GM23338 (cell line): ENCODE measurements at regions not wholly inside any gene's neighbourhood (a gene's known extent, or its start where the extent isn't known, plus 50 kb on each side); places are given as distances from the start of the nearest gene placed in this dataset.

Experiments
- ATAC-seq: fragments of 200-7000 bp; cut with Tn5 transposase; 3 replicates; pipeline ENCODE4 v1.9.1; 2020
- DNase-seq: peaks from one replicate; pipeline ENCODE4 v3.0.0-alpha.2; 2015; ENCODE audit warnings: low spot score
- H2AFZ ChIP-seq: fragments of 200-600 bp; sonication (generic); 2 replicates; pipeline ENCODE4 v1.8.0; 2016; ENCODE audit warnings: antibody characterized with exemption, mild to moderate bottlenecking, moderate library complexity
- H3F3A ChIP-seq: fragments of 200-600 bp; sonication (generic); replicated peaks from 2 replicates; pipeline ENCODE4 v1.8.0; 2017; ENCODE audit warnings: antibody characterized with exemption, mixed run types, low read depth
- H3K27ac ChIP-seq: fragments of 200-600 bp; sonication (generic); 2 replicates; pipeline ENCODE4 v1.6.1; 2016; ENCODE audit warnings: low read depth
- H3K27me3 ChIP-seq: fragments of 200-600 bp; sonication (generic); 2 replicates; pipeline ENCODE4 v1.8.0; 2016; ENCODE audit warnings: mild to moderate bottlenecking, mixed run types, moderate library complexity; ENCODE audit not compliant: insufficient read depth
- H3K36me3 ChIP-seq: fragments of 200-600 bp; sonication (generic); 2 replicates; pipeline ENCODE4 v1.8.0; 2016; ENCODE audit warnings: mild to moderate bottlenecking; ENCODE audit not compliant: insufficient read depth
- H3K4me1 ChIP-seq: fragments of 200-600 bp; sonication (generic); 2 replicates; pipeline ENCODE4 v1.8.0; 2016; ENCODE audit warnings: mild to moderate bottlenecking, moderate library complexity; ENCODE audit not compliant: insufficient read depth
- H3K4me2 ChIP-seq: fragments of 200-600 bp; sonication (generic); 2 replicates; pipeline ENCODE4 v1.7.1; 2017; ENCODE audit warnings: mixed run types
- H3K4me3 ChIP-seq: fragments of 200-600 bp; sonication (generic); 2 replicates; pipeline ENCODE4 v1.6.1; 2016; ENCODE audit warnings: mixed run types
- H3K79me2 ChIP-seq: fragments of 200-600 bp; sonication (generic); replicated peaks from 2 replicates; pipeline ENCODE4 v1.8.0; 2017; ENCODE audit warnings: mild to moderate bottlenecking; ENCODE audit not compliant: insufficient read depth
- H3K9me2 ChIP-seq: fragments of 200-600 bp; sonication (generic); 2 replicates; pipeline ENCODE4 v1.8.0; 2017; ENCODE audit not compliant: insufficient read depth
- H4K20me1 ChIP-seq: fragments of 200-600 bp; sonication (generic); replicated peaks from 2 replicates; pipeline ENCODE4 v1.8.0; 2017; ENCODE audit warnings: mild to moderate bottlenecking; ENCODE audit not compliant: insufficient read depth
- H3K27ac Mint-ChIP-seq: 2 replicates; pipeline ENCODE4 v1.8.0; 2020; ENCODE audit warnings: inconsistent platforms, mild to moderate bottlenecking, moderate library complexity, mixed read lengths
- H3K27me3 Mint-ChIP-seq: 3 replicates; pipeline ENCODE4 v1.8.0; 2022; ENCODE audit warnings: low read depth, mild to moderate bottlenecking, moderate library complexity, mixed read lengths, inconsistent platforms; ENCODE audit not compliant: insufficient read depth, poor library complexity
- H3K36me3 Mint-ChIP-seq: 3 replicates; pipeline ENCODE4 v1.8.0; 2021; ENCODE audit warnings: low read depth, mild to moderate bottlenecking, inconsistent platforms, moderate library complexity, mixed read lengths
- H3K4me1 Mint-ChIP-seq: 3 replicates; pipeline ENCODE4 v1.8.0; 2020; ENCODE audit warnings: mild to moderate bottlenecking, inconsistent platforms, mixed read lengths
- H3K4me3 Mint-ChIP-seq: 3 replicates; pipeline ENCODE4 v1.8.0; 2021; ENCODE audit warnings: moderate library complexity, mild to moderate bottlenecking, inconsistent platforms, mixed read lengths
- H3K9me3 Mint-ChIP-seq: 3 replicates; pipeline ENCODE4 v1.8.0; 2020; ENCODE audit warnings: moderate library complexity, mild to moderate bottlenecking, inconsistent platforms, mixed read lengths
- CREB1 ChIP-seq: fragments of 250-450 bp; sonication (Bioruptor Pico); IDR thresholded peaks from 2 replicates; pipeline ENCODE4 v1.5.0; 2020; ENCODE audit warnings: low read depth, mild to moderate bottlenecking, moderate library complexity
- CTCF ChIP-seq, 2 experiments: fragments of 200-600 bp in 1 of 2; sonication (generic) in 1 of 2; conservative IDR thresholded peaks; 2 replicates each; pipeline versions ENCODE4 v1.5.1 to v1.6.1; 2016 to 2017; ENCODE audit warnings: antibody characterized with exemption in 2 of 2, low read depth in 2 of 2, mild to moderate bottlenecking in 2 of 2, moderate library complexity in 1 of 2
- ETS1 ChIP-seq: IDR thresholded peaks from 2 replicates; pipeline ENCODE4 v1.6.1; 2016; ENCODE audit warnings: antibody characterized with exemption
- EZH2 ChIP-seq: fragments of 200-600 bp; sonication (generic); IDR thresholded peaks from one replicate; pipeline ENCODE4 v1.8.0; 2017; ENCODE audit warnings: antibody characterized with exemption, mild to moderate bottlenecking, low read depth; ENCODE audit not compliant: unreplicated experiment
- EZH2phosphoT487 ChIP-seq: fragments of 200-600 bp; sonication (generic); IDR thresholded peaks from one replicate; pipeline ENCODE4 v1.8.1; 2018; ENCODE audit warnings: antibody characterized with exemption; ENCODE audit not compliant: unreplicated experiment
- JUNB ChIP-seq: IDR thresholded peaks from one replicate; pipeline ENCODE4 v1.6.1; 2016; ENCODE audit warnings: antibody characterized with exemption; ENCODE audit not compliant: unreplicated experiment
- NANOG ChIP-seq: IDR thresholded peaks from 2 replicates; pipeline ENCODE4 v1.6.1; 2016; ENCODE audit warnings: antibody characterized with exemption, borderline replicate concordance
- REST ChIP-seq: IDR thresholded peaks from one replicate; pipeline ENCODE4 v1.6.1; 2018; ENCODE audit warnings: antibody characterized with exemption; ENCODE audit not compliant: unreplicated experiment
- STAT1 ChIP-seq: IDR thresholded peaks from one replicate; pipeline ENCODE4 v1.6.1; 2016; ENCODE audit warnings: antibody characterized with exemption; ENCODE audit not compliant: unreplicated experiment
- ZNF114 ChIP-seq: fragments of 250-450 bp; sonication (Bioruptor Pico); IDR thresholded peaks from 2 replicates; pipeline ENCODE4 v1.5.0; 2020; ENCODE audit warnings: mild to moderate bottlenecking, moderate library complexity
- ZNF331 ChIP-seq: fragments of 250-450 bp; sonication (Bioruptor Pico); IDR thresholded peaks from 2 replicates; pipeline ENCODE4 v1.5.0; 2020; ENCODE audit warnings: low read depth, mild to moderate bottlenecking, moderate library complexity
- ZNF462 ChIP-seq: fragments of 250-450 bp; sonication (Bioruptor Pico); IDR thresholded peaks from 2 replicates; pipeline ENCODE4 v1.5.0; 2020; ENCODE audit warnings: mild to moderate bottlenecking, moderate library complexity

- 0 out of 2 replicates have a peak, but pooled peaks cover 5% of the 10 kb centered on the region for H3K36me3 ChIP-seq
- peaks cover 15% of the 10 kb centered on the region; the same call in 1 of the 2 replicates for H3K4me1 ChIP-seq
- H3K9me2 ChIP-seq, result 0 out of 2 replicates have a peak, but pooled peaks cover 6% of the 10 kb centered on the region
- H3K27ac ChIP-seq, result no peak overlapping the region
- Mint-ChIP-seq H3K9me3 (peaks cover 2% of the 10 kb centered on the region; the same call in 1 of the 3 replicates), H3K36me3 (peaks cover 3% of the 10 kb centered on the region; the same call in 2 of the 3 replicates), H3K4me3 (no peak overlapping the region), H3K27ac (no peak overlapping the region), H3K4me1 (peaks cover 10% of the 10 kb centered on the region), H3K27me3 (no peaks in the 10 kb centered on the region)
- H3K79me2 ChIP-seq, result peaks cover 40% of the 10 kb centered on the region
- no peaks in the 10 kb centered on the region for H3K27me3 ChIP-seq
- H3K4me3 ChIP-seq, result no peak overlapping the region
- no peak for TF ChIP-seq ZNF462 (CRISPR knock-in tag)
- TF ChIP-seq STAT1, result no peak
- no peak for TF ChIP-seq ZNF331
- TF ChIP-seq NANOG, result no peak
- no peak for TF ChIP-seq REST
- no peak for TF ChIP-seq CTCF (conservative IDR thresholded peaks at IDR 0.05; ENCODE audit: low read depth in 2 of 2)
- TF ChIP-seq JUNB, result no peak
- no peak for TF ChIP-seq CREB1 (CRISPR knock-in tag)
- TF ChIP-seq EZH2, result no peak
- no peak for TF ChIP-seq ETS1
- no peak for TF ChIP-seq EZH2phosphoT487
- TF ChIP-seq ZNF114 (CRISPR knock-in tag), result no peak
- ATAC-seq, result no peak
- H3K4me2 ChIP-seq, result no peak overlapping the region
- DNase-seq, result no peak
- H4K20me1 ChIP-seq, result no peaks in the 10 kb centered on the region
- H3F3A ChIP-seq, result no peaks in the 10 kb centered on the region
- H2AFZ ChIP-seq, result no peak overlapping the region
These were observed 401.5 kb upstream of the PIK3R1 start for GRCh38 chr5:67813877-67814539.
